Transverse colon (tissue), 3 donors: ENCODE measurements at regions not wholly inside any gene's neighbourhood (a gene's known extent, or its start where the extent isn't known, plus 50 kb on each side); places are given as distances from the start of the nearest gene placed in this dataset.

Experiments
- CTCF ChIP-seq, 5 experiments: fragments of 200-600 bp in 3 of 5; fragments of 450-650 bp in 2 of 5; sonication (generic) in 3 of 5; IDR thresholded peaks; 1 replicate in 2 of 5; 2 replicates in 3 of 5; pipeline ENCODE4 v1.5.1; 2016 to 2017; ENCODE audit warnings: antibody characterized with exemption in 5 of 5, inconsistent platforms in 3 of 5, mild to moderate bottlenecking in 2 of 5, moderate library complexity in 1 of 5
- POLR2A ChIP-seq: fragments of 450-650 bp; IDR thresholded peaks from one replicate; pipeline ENCODE4 v1.6.1; 2016; ENCODE audit warnings: antibody characterized with exemption, mild to moderate bottlenecking, moderate library complexity

GRCh38 chr1:219387211-219387610 is 213.5 kb downstream of the LYPLAL1 start:
- TF ChIP-seq CTCF (IDR thresholded peaks at IDR 0.05) (no peak), POLR2A (no peak)
